GM19023 (cell line): ENCODE measurements at regions not wholly inside any gene's neighbourhood (a gene's known extent, or its start where the extent isn't known, plus 50 kb on each side); places are given as distances from the start of the nearest gene placed in this dataset.
"Not testable (repeated sequence)": the region's sequence is repeated elsewhere in the genome, so short reads cannot be mapped to it uniquely, and the experiment has no call there.

Experiments used
- ATAC-seq: cut with Tn5 transposase; IDR thresholded peaks from one replicate; pipeline ENCODE4 v1.9.1; 2021; ENCODE audit warnings: mild to moderate bottlenecking, moderate library complexity; ENCODE audit not compliant: unreplicated experiment

DNA sequence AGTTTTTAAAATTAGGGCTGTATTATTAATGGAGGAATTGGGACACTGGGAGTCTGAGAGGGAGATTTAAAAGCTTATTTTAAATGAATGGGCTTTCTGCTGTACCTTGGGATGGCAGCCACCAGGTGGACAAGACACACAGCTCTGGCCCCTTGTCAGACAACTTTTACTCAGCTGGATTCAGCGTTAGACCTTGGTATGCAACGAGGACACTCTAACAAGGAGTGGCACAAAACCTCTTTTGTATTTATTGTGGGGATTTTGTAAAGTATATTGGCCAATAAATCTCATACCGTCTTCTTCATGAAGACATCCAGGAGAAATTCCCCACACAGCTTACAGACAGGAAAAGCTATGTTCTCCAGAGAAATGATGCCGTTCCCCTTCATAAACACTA is 105.7 kb downstream of the LCA5 start:
- no peak for ATAC-seq

DNA sequence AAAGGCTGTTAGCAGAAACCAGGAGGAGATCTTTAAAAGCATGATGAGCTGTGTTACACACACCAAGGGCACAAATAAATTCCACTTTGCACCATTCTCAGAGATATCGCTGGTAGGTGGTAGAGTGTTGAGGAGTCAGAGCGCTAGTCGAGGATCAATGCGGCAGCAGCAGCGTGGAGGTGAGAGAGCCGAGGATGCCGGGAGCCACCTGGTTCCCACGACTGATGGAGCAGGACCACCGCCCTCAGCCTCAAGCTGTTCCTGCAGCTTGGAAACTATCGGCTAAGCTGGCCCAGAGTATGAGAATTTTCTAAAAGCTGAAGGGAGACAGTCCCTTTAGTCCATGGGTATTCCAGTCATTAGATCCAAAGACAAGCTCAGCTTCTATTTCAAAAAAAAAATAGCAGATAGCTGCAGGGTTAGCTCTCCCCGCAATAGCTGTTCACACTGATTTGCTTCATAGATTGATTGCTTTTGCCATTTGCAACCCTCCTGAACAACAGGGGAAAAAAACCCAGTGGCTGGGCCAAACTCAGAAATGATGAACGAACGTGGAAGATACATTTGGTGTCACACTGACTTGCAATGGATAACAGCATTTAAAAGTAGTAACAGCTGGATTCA is 106.2 kb downstream of the LCA5 start:
- no peak for ATAC-seq

DNA sequence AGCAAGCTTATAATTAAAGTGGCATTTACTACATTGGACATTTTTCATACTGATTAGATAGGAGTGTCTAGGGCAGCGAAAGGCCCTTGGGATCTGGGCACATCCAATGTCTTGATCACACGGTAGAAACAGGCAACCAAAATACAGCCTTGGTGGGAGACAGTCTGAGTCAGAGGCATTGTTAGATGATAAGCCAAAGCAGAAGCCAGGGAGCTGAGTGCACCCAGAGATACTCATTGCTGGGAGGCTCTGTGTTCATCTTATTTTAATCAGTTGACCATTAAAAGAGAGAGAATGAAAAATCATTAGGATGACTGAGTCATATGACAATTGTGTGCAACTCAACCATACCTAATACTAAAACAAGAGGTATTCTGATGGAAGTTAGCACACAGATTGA is 109.5 kb downstream of the LCA5 start:
- no peak for ATAC-seq

DNA sequence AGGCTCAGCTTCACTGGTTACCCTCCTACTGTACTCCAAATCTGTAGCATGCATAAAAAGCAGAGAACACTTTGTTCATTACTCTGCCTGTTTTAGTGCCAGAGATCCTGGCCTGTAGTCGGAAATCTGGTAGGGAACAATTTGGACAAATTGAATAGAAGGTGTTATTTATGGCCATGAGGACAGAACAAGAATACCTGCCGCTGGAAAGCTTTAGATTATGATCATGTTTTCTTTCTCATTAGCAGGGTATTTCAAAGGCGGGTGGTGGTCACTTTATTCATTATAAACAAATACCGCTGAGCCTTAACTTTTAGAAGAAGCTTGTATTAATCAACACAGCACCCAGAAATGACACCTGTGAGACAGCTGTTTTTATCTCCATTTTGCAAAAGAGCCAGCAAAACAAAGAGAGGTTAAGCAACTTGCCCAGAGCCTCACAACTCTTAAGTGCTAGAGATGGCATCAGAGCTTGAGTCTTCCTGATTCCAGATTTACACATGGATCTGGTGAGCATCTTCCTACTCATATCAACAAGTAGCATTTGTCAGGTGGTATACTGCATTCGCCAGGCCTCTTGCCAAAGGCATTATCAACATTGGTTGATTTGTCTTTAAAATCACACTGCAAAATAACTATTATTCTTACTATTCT is 110.5 kb downstream of the LCA5 start:
- no peak for ATAC-seq

DNA sequence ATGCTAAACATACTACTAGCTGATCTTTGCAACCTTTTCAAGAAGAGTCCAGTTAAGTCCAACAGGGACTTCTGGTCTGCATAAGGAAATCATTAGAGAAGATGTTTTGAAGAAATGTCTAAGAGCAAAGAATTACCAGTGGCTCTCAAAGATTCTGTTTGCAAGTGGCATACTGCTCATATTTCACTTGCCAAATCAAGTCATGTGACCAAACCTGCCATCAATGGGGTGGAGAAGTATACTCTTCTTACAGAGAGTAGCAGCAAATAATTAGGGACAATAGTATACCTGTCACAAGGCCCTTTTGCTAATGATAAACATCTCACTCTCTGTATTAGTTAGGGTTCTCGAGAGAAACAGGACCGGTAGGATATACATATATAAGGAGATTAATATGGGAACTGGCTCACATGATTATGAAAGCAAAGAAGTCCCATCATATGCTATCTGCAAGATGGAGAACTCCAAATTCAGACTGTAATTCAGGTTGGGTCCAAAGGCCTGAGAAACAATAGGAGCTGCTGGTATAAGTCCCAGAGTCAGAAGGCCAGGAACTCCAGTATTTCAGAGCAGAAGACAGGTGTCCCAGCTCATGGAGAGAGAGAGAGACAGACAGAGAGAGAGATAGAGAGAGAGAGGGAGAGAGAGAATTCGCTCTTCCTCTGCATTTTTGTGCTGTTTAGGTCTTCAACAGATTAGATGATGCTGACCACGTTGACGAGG is 111.5 kb downstream of the LCA5 start:
- no peak for ATAC-seq

DNA sequence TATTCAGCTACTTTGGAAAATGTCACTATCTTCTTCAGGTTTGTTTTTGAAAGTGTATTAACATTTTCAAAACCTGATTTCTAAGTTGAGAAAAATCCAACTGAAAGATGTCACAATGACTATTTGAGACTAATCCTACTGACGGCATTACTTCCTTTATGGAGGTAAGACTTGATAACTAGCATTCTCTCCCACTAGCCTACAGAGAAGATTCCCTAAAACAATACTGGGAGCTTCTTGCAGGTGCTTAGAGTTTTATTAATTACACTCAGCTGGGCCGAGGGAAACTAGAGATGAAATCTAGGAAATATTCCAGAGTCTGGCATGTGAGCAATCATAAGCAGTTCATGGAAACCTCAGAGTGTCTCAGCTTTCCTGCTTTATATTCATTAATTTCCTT is 114.0 kb downstream of the LCA5 start:
- no peak for ATAC-seq

DNA sequence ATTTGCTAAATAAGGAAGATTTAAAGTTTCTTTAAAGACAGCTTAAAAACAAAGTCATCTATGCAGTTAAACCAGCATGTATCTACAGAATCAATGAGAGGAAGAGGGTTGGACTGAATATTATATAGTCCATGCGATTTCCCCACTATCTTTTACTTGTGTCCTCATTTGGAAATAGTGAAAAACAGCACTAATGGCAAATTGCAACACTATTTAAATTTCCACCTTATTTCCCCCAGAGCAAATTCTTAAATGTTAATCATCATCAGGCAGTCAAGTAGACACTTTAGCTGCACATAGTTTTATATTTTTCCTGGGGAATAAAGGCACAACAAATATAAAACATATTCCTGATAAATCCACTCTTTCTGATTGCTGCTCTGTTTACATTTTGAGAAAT is 114.6 kb downstream of the LCA5 start:
- no peak for ATAC-seq

DNA sequence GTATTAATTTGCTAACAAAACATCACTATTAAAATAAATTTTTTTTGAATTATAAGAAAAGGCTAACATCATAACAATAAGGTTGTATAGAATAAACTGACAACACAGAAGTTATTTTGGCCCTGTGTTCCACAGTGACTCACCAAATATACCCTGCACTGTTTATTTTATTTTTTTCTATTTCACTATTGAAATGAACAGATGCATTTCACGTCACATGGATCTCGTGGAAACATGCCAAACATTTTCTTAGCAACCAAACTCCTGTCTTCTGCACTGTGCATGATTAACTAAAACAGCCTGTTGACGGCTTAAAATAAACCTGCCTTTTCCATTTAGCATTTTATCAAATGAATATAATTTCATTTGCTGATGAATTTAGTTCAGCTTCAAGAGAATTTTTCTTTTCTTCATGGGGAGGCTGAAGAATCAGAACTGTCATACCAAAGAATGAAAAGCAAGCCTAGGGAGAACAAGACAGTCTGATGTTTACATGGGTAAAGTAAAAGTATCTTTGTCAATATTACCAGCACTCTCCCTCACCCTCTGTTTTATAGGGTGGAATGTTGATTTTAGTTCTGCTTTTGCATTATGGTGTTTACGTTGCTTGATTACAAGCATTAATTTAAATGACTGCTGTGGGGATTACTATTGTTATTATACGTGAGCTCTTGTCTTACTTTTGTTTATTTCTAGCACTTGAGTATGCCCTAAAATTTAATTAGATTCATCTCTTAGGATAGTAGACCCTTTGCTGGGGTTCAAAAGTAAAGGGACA is 115.3 kb downstream of the LCA5 start:
- ATAC-seq: peak; percentile 81

DNA sequence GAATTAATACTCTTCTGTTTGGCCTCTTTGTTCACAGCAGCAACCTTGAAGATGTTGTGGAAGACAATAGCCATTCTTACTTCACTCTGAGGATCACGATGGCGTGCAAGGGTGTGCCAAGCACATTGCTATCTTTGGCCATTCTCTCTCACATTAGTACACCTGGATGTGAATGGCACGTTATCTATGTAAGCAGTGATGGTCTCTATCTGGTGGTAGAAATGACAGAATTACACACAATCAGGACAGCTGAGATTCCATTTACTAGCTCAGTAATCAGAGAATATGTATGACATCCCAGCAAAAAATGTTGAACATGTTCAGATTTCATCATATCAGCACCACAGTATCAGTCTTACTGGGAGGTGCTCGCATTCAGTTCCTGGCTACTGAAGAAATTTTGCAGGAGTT is 116.2 kb downstream of the LCA5 start:
- ATAC-seq: no peak

DNA sequence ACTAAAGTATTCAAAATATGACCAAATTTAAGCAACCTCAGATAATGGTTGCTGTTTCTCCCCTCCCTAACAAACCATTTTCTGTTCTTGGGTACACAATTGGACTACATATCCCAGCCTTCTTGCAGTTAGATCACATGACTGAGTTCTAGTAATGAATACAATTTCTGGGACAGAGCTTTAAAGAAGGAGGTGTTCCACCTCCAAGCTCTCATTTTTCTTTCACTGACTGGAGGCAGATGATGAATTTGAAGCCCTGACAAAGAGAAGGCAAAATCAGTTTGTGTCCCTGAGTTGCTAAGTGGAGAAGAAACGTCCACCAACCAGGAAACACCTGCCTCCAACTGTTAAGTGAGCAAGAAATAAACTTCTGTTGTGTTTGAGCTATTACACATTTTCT is 117.2 kb downstream of the LCA5 start:
- no peak for ATAC-seq

DNA sequence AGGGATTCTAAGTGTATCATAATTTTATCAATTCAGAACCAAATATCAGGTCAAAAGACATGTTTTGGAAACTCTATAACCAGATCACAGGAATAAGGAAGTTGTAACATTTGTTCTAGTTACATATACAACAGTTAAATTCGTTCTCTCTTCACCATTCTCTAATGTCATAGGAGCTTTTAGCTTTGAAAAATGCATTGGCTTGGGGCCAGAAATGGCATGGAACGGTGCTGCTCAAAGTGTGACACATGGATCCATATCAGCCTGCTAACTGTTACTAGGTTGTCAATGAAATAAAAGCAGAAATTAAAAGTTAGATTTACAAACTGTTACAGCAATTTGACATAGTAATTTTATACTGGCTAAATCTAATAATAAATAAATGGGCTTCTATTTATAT is 120.3 kb downstream of the LCA5 start:
- no peak for ATAC-seq

DNA sequence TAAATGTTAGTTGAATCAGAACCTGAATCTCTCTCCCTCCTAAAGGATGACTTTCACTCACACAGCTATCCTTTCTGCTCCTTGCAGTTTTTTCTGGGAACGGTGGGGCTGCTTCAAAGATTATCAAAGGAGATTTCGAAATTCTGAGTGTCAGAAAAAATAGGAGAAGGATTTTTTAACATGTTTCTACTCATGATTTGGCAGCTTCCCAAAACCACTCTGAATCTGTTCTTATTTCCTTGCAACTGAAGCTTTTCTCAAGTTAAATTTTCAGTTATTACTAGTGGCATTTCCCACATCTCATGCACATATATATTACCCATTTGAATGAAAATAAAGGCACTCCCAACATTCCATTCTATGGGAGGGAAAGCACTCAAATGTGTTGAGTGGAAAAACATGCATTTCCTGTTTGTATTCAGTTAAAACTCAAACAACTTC is 123.6 kb downstream of the LCA5 start:
- ATAC-seq: no peak

DNA sequence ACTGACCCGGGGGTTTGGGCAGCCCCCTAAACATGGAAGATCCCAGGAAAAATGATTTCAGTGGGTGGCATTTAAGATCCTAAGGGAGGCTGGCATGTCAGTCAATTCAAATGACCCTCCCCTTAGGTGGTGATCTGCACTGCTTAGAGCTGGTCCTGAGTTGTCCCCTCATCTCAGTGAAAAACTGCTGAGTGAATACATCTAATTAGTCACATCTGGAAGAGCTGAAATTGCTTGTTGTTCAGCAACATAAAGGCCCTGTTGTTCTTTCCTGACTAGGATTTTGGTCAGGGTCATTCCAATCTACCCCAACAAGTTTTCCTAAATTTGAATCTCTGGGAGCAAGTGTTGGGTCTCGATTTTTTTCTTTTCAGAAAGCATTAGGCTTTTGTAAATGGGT is 126.4 kb downstream of the LCA5 start:
- no peak for ATAC-seq

DNA sequence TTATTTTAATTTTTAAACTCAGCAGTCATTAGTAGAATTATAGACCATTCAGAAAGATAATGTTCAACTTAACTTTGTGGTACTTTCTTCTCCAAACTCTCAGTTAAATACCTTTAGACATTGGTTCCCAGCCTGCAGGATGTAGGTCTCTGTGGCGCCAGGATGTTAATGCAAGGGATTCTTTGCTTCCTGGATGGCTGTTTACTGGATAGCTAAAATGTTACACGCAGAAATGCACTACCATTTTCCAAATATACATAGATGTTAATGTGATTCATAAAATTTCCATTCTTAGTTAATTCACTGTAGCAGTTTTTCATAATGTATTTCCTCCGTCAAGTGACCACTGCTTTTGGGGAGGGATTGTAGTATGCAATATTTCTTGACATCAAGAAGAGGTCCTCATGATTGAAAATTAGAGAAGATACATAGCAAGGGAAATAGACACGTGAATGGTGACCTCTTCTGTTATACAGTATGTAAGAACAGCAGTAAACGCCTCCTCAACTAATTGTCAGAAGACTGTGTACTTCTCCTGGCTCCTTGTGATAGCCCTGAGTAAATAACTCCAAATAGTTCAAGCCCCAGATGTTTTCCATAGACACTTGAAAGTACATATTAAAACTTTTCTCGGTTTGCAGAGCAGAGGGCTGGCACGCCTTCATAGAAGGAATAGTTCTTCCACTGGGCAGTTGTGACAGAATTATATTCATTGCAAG is 128.8 kb downstream of the LCA5 start:
- ATAC-seq: no peak

DNA sequence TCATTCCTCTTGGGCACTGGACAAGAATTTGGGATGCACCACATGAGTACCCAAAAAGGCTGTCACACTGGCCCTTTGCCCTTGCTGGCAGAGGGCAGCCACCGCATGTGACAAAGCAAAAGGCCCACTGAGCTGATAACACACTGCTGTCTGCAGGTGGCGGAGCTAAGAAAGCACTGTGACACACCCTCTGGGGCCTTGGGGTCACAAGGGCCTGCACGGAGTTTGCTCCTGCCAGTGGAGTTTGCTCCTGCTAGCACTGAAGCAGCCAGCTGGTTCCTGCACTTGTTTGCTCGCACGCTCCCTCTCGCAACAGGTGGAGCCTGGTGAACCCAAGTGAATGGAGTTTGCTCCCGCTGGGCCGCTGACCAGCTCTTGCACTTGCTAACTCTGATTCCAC is 132.6 kb downstream of the LCA5 start:
- ATAC-seq: no peak

DNA sequence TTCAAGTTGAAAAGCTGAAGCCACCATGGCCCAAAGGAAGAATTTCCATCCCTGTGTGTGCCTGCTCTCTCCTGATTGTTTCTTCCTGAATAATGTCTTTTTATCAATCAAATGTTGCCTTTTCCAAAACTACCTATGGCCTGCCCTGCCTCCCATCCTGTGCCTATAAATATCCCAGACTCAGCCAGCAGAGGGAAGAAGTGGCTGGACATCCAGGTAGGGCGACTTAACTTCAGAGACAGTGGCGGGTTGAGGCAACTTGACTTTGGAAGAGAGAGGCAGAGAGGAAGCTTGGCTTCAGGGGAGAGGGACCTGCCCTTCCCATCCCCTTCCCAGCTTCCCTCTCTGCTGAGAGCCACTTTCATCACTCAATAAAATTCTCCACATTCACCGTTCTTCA is 133.0 kb downstream of the LCA5 start:
- no peak for ATAC-seq

DNA sequence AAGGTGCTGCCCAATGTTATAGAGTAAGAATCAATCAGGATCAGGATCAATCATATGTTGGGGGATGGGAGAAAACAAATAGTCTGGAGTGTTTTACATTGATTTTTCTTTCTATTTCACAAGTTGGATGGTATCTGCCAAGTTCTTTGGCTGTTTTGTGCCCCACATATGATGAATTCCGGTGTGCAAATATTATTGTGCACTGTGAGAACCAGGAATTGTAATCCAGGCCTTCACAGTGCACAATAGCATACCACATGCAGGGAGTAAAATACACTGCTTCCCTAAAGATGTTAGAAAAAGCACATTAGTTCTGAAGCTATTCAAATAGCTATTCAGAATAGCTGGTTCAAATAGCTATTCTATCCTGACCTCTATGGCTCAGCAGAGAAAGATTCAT is 133.7 kb downstream of the LCA5 start:
- no peak for ATAC-seq

DNA sequence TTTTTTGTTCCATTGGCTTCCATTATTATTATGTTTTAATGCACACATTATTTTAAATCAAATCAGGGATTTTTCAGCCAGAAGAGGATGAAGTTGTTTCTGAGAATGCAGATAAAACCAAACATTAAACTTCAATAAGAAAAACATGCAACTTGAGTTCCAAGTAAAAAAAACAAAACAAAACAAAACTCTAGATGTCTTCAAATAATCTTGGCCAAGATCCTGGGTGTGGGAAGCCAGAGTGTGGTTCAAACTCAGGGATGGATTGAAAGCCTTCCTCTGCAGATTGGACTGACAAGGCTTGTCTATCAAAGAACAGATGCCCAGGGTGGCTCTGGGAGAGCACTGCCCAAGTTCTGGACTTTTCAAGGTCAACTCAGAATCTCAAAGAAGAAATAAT is 134.1 kb downstream of the LCA5 start:
- no peak for ATAC-seq

DNA sequence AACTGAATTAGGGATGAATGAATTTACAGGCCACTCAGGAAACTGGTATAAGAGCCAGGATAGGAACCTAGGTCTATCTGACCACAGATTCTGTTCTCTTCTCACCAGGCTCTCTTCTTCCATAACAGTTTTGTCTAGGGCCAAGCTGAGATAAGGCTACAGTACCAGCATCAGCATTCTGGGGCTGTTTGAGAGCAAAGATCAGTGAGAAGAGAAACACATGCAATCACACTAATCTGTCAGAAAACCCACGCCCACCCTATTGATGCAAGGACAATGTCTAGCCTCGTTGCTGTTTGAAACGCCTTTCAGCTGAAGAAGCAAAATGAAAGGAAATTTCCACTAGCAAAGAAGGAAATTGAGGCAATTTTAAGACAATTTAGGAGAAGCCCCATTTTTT is 137.7 kb downstream of the LCA5 start:
- ATAC-seq: no peak

DNA sequence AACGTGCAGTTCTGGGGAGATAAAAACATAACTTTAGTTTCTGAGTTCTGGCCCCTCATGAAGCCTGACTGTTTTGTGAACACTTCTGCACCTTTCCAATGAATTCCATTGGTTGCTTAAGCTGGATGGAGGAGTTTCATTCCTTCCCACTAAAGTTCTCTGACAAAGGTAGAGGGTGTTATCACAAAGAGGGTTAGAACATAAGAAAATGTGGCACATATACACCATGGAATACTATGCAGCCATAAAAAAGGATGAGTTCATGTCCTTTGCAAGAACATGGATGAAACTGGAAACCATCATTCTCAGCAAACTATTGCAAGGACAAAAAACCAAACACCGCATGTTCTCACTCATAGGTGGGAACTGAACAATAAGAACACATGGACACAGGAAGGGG is 138.6 kb downstream of the LCA5 start:
- ATAC-seq: not testable (repeated sequence)

DNA sequence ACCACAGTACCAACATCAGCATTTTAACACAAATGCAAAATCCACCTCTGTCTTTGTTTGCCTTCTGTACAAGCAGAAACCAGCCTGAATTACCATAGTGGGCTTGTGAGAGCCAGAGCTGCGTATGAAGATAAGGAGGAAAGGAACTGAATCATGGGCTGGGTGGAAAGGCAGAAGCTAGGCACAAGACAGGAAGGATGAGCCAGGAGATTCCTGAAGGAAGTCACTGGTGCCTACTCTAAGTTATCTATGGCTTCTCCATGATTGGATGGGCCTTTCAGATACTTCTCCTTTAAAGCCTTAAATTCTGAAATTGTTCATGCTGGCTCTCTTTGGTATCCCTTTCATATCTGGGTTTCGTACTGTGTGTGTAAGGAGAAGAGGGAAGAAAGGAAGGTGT is 140.6 kb downstream of the LCA5 start:
- no peak for ATAC-seq
